ENCODE measurements at regions not wholly inside any gene's neighbourhood (a gene's known extent, or its start where the extent isn't known, plus 50 kb on each side); places are given as distances from the start of the nearest gene placed in this dataset.

GRCh38 chr5:1737790-1738405 lies 61.7 kb downstream of the MRPL36 start:
- Histone ChIP-seq H4K20me1 (ENCODE audit: insufficient read depth, low read length) (no peaks in the 10 kb centered on the region), H3K4me2 (ENCODE audit: low read depth, low read length) (no peak overlapping the region), H3K27me3 (ENCODE audit: control insufficient read depth in 1 of 2, insufficient read depth in 2 of 2, low read length in 2 of 2) (peaks cover 10 to 16% of the 10 kb centered on the region in 2 experiments), H3K4me3 (replicated peaks in 1 of 3; ENCODE audit: insufficient read depth in 1 of 3, low read depth in 2 of 3, low read length in 3 of 3) (no peak overlapping the region), H3K9me3 (ENCODE audit: low read length) (peaks cover 19% of the 10 kb centered on the region), H3K4me1 (ENCODE audit: insufficient read depth, low read length) (no peaks in the 10 kb centered on the region), H3K79me2 (ENCODE audit: insufficient read depth, low read length) (no peaks in the 10 kb centered on the region), H2AFZ (ENCODE audit: low read length) (no peak overlapping the region), H3K27ac (ENCODE audit: extremely low read length, insufficient read depth, low read length) (no peak overlapping the region), H3K36me3 (replicated peaks in 1 of 2; ENCODE audit: control insufficient read depth in 1 of 2, insufficient read depth in 2 of 2, low read length in 2 of 2) (no peaks in the 10 kb centered on the region), H3K9ac (ENCODE audit: insufficient read depth, low read depth, low read length) (no peak overlapping the region)
- POLR2A ChIA-PET = no interaction called here
- peak; percentile 86 for ATAC-seq
- CTCF ChIA-PET (ENCODE audit: low intra/inter-chr PET ratio, low total read pairs) = interaction anchor here (1.4 kb wide), 1 partner anchor 280 kb away, joined by 3 read pairs; no protein-coding TSS in a partner anchor
- BruUV-seq (replicated peaks) = no TSS peak
- intact Hi-C loops (cut with micrococcal nuclease; ENCODE audit: unreplicated experiment) (no loop called here), in situ Hi-C loops (cut with HindIII; ENCODE audit: extremely low pct_ligation_motif_present, low pct_unique_long_range_greater_than_20kb) (no loop called here)
- no peak for FAIRE-seq
- 16% methylated on average over 3 of the region's 3 CpGs for WGBS (ENCODE audit: low lambda C conversion rate)
- peak; percentile 31 for DNase-seq (ENCODE audit: low spot score)
- TF ChIP-seq GMEB2 (CRISPR knock-in tag; IDR thresholded peaks at IDR 0.05; ENCODE audit: low read depth) (no peak), SAP130 (CRISPR knock-in tag; IDR thresholded peaks at IDR 0.05; ENCODE audit: low read depth) (no peak), CTCF (CRISPR knock-in tag; IDR thresholded peaks at IDR 0.05) (peak; percentile 67), SMC3 (IDR thresholded peaks at IDR 0.05; ENCODE audit: low read length) (peak; percentile 41; the same call in 1 of the 2 replicates), ZNF777 (CRISPR knock-in tag; IDR thresholded peaks at IDR 0.05) (no peak), STAG1 (CRISPR knock-in tag; IDR thresholded peaks at IDR 0.05) (peak; percentile 54), ZBTB46 (CRISPR knock-in tag; IDR thresholded peaks at IDR 0.05; ENCODE audit: borderline replicate concordance) (no peak), SRSF1 (optimal IDR thresholded peaks at IDR 0.05; ENCODE audit: low read depth, low read length) (no peak), PAWR (CRISPR knock-in tag; IDR thresholded peaks at IDR 0.05; ENCODE audit: borderline replicate concordance) (no peak)

Data from HepG2 (cell line).